Stimulated activated CD8-positive, alpha-beta memory T cell treated with anti-CD3 and anti-CD28 coated beads, Interleukin-7, amount 100 ng/mL, for 24 hours (primary cell): ENCODE measurements at regions not wholly inside any gene's neighbourhood (a gene's known extent, or its start where the extent isn't known, plus 50 kb on each side); places are given as distances from the start of the nearest gene placed in this dataset.
"Not testable (repeated sequence)": the region's sequence is repeated elsewhere in the genome, so short reads cannot be mapped to it uniquely, and the experiment has no call there.

Experiments used
- DNase-seq: peaks from one replicate; pipeline ENCODE4 v3.0.0-alpha.2; 2020; ENCODE audit warnings: low read depth

- DNase-seq: no peak
Observed at GRCh38 chr2:4695281-4695861, 992.0 kb downstream of the DCDC2C start.

- no peak for DNase-seq
Observed at GRCh38 chr2:4715065-4715464, 977.1 kb upstream of the SOX11 start.

- no peak for DNase-seq
Observed at GRCh38 chr2:4718777-4719176, 973.4 kb upstream of the SOX11 start.

GRCh38 chr2:4725618-4726017 is 966.6 kb upstream of the SOX11 start:
- no peak for DNase-seq

- DNase-seq: no peak
Observed at GRCh38 chr2:4732560-4732959, 959.6 kb upstream of the SOX11 start.

GRCh38 chr2:4745056-4745991 is 946.9 kb upstream of the SOX11 start:
- DNase-seq: no peak

GRCh38 chr2:4753721-4754120 is 938.5 kb upstream of the SOX11 start:
- DNase-seq: no peak

GRCh38 chr2:4762951-4763376 is 929.2 kb upstream of the SOX11 start:
- no peak for DNase-seq

GRCh38 chr2:4765787-4766530 is 926.2 kb upstream of the SOX11 start:
- DNase-seq: no peak

- no peak for DNase-seq
Observed at GRCh38 chr2:4775668-4776067, 916.5 kb upstream of the SOX11 start.

GRCh38 chr2:4780679-4781078 is 911.5 kb upstream of the SOX11 start:
- DNase-seq: no peak

- DNase-seq: no peak
Observed at GRCh38 chr2:4782647-4783046, 909.5 kb upstream of the SOX11 start.

- no peak for DNase-seq
Observed at GRCh38 chr2:4791488-4791887, 900.7 kb upstream of the SOX11 start.

- no peak for DNase-seq
Observed at GRCh38 chr2:4792126-4792525, 900.1 kb upstream of the SOX11 start.

GRCh38 chr2:4803396-4803795 is 888.8 kb upstream of the SOX11 start:
- no peak for DNase-seq

- not testable (repeated sequence) for DNase-seq
Observed at GRCh38 chr2:4814137-4814536, 878.0 kb upstream of the SOX11 start.

GRCh38 chr2:4827836-4828235 is 864.3 kb upstream of the SOX11 start:
- no peak for DNase-seq

- no peak for DNase-seq
Observed at GRCh38 chr2:4828682-4829374, 863.4 kb upstream of the SOX11 start.

GRCh38 chr2:4831751-4832150 is 860.4 kb upstream of the SOX11 start:
- no peak for DNase-seq

- DNase-seq: no peak
Observed at GRCh38 chr2:4832642-4833041, 859.5 kb upstream of the SOX11 start.

- no peak for DNase-seq
Observed at GRCh38 chr2:4838626-4839025, 853.6 kb upstream of the SOX11 start.

- no peak for DNase-seq
Observed at GRCh38 chr2:4840791-4841190, 851.4 kb upstream of the SOX11 start.
